ENCODE measurements at regions not wholly inside any gene's neighbourhood (a gene's known extent, or its start where the extent isn't known, plus 50 kb on each side); places are given as distances from the start of the nearest gene placed in this dataset.

GRCh38 chr1:201636510-201636971, 97.6 kb downstream of the NAV1 start:
- no peaks in the 10 kb centered on the region for H3K4me1 ChIP-seq (replicated peaks; ENCODE audit: insufficient read depth)
- no peak for DNase-seq
- CTCF ChIA-PET, result no interaction called here

GRCh38 chr1:201637282-201638079, 98.6 kb downstream of the NAV1 start:
- Histone ChIP-seq H3K9me3 (ENCODE audit: insufficient read depth, low read depth) (no peaks in the 10 kb centered on the region), H3K4me2 (no peak overlapping the region), H3F3A (ENCODE audit: insufficient read depth, low read depth) (no peaks in the 10 kb centered on the region), H2AFZ (no peak overlapping the region), H3K27me3 (ENCODE audit: insufficient read depth, low read depth) (no peaks in the 10 kb centered on the region), H3K36me3 (ENCODE audit: low read depth) (no peaks in the 10 kb centered on the region), H3K9me2 (ENCODE audit: insufficient read depth) (no peaks in the 10 kb centered on the region), H4K20me1 (ENCODE audit: insufficient read depth) (no peaks in the 10 kb centered on the region), H3K4me1 (replicated peaks; ENCODE audit: insufficient read depth) (no peaks in the 10 kb centered on the region), H3K4me3 (no peak overlapping the region), H3K27ac (no peak overlapping the region), H3K79me2 (ENCODE audit: low read depth) (no peaks in the 10 kb centered on the region)
- no peak for TF ChIP-seq CTCF (conservative IDR thresholded peaks at IDR 0.05)
- TF ChIP-seq EZH2 (IDR thresholded peaks at IDR 0.05; ENCODE audit: low read depth), result no peak
- no peak for DNase-seq
- no TSS peak for BruUV-seq (replicated peaks)
- ChIA-PET POLR2A (ENCODE audit: unreplicated experiment) (interaction anchor here (0.7 kb wide), 1 partner anchor 27 kb away, joined by 3 read pairs; no protein-coding TSS in a partner anchor), CTCF (no interaction called here)
- intact Hi-C loops (cut with micrococcal nuclease; ENCODE audit: unreplicated experiment), result no loop called here

More at GRCh38 chr1:201636510-201636971, 97.6 kb downstream of the NAV1 start:
- POLR2A ChIA-PET (ENCODE audit: unreplicated experiment), result no interaction called here
- Histone ChIP-seq H3K27me3 (ENCODE audit: insufficient read depth, low read depth) (no peaks in the 10 kb centered on the region), H2AFZ (no peak overlapping the region), H3K36me3 (ENCODE audit: low read depth) (no peaks in the 10 kb centered on the region), H3K27ac (no peak overlapping the region), H4K20me1 (ENCODE audit: insufficient read depth) (no peaks in the 10 kb centered on the region), H3K79me2 (ENCODE audit: low read depth) (no peaks in the 10 kb centered on the region), H3K4me3 (no peak overlapping the region), H3K9me2 (ENCODE audit: insufficient read depth) (no peaks in the 10 kb centered on the region), H3K4me2 (no peak overlapping the region), H3K9me3 (ENCODE audit: insufficient read depth, low read depth) (no peaks in the 10 kb centered on the region), H3F3A (ENCODE audit: insufficient read depth, low read depth) (no peaks in the 10 kb centered on the region)
- intact Hi-C loops (cut with micrococcal nuclease; ENCODE audit: unreplicated experiment), result no loop called here
- no TSS peak for BruUV-seq (replicated peaks)
- TF ChIP-seq EZH2 (IDR thresholded peaks at IDR 0.05; ENCODE audit: low read depth) (no peak), CTCF (conservative IDR thresholded peaks at IDR 0.05) (no peak)

GRCh38 chr1:201639391-201639790, 100.5 kb downstream of the NAV1 start:
- no peak overlapping the region for H3K4me2 ChIP-seq
- H3K27me3 ChIP-seq (ENCODE audit: insufficient read depth, low read depth), result no peaks in the 10 kb centered on the region
- H2AFZ ChIP-seq, result no peak overlapping the region
- POLR2A ChIA-PET (ENCODE audit: unreplicated experiment), result no interaction called here
- TF ChIP-seq CTCF (conservative IDR thresholded peaks at IDR 0.05), result no peak
- no peak for TF ChIP-seq EZH2 (IDR thresholded peaks at IDR 0.05; ENCODE audit: low read depth)
- no peaks in the 10 kb centered on the region for H3F3A ChIP-seq (ENCODE audit: insufficient read depth, low read depth)
- no peaks in the 10 kb centered on the region for H3K9me3 ChIP-seq (ENCODE audit: insufficient read depth, low read depth)
- H3K79me2 ChIP-seq (ENCODE audit: low read depth), result no peaks in the 10 kb centered on the region
- no peaks in the 10 kb centered on the region for H3K36me3 ChIP-seq (ENCODE audit: low read depth)
- no TSS peak for BruUV-seq (replicated peaks)
- H3K27ac ChIP-seq, result no peak overlapping the region
- no peaks in the 10 kb centered on the region for H3K9me2 ChIP-seq (ENCODE audit: insufficient read depth)
- intact Hi-C loops (cut with micrococcal nuclease; ENCODE audit: unreplicated experiment), result no loop called here
- no peak overlapping the region for H3K4me3 ChIP-seq
- H3K4me1 ChIP-seq (replicated peaks; ENCODE audit: insufficient read depth), result no peaks in the 10 kb centered on the region
- H4K20me1 ChIP-seq (ENCODE audit: insufficient read depth), result no peaks in the 10 kb centered on the region
- CTCF ChIA-PET, result no interaction called here
- DNase-seq, result no peak
